HEK293T (cell line): ENCODE measurements at regions not wholly inside any gene's neighbourhood (a gene's known extent, or its start where the extent isn't known, plus 50 kb on each side); places are given as distances from the start of the nearest gene placed in this dataset.

Source experiments
- CTCF ChIA-PET: fragments of 350-600 bp; formaldehyde crosslinking; extraction: SDS; loops from one replicate; lab custom pipeline; 2021; ENCODE audit warnings: antibody characterized with exemption, inconsistent platforms; lab: Yijun Ruan, JAX
- POLR2A ChIA-PET: fragments of 350-600 bp; formaldehyde crosslinking; extraction: SDS; loops from one replicate; lab custom pipeline; 2020; ENCODE audit warnings: antibody characterized with exemption, inconsistent platforms; lab: Yijun Ruan, JAX
- DNase-seq: peaks from one replicate; pipeline ENCODE4 v3.0.0; 2012; ENCODE audit warnings: mixed read lengths; ENCODE audit errors: extremely low spot score
- ARNT ChIP-seq: fragments of 450-650 bp; IDR thresholded peaks from 2 replicates; pipeline ENCODE4 v1.6.1; 2017; ENCODE audit warnings: mild to moderate bottlenecking
- BHLHE40 ChIP-seq: fragments of 450-650 bp; IDR thresholded peaks from 2 replicates; pipeline ENCODE4 v1.6.1; 2016; ENCODE audit warnings: mild to moderate bottlenecking, moderate library complexity, borderline replicate concordance
- CTBP1 ChIP-seq: fragments of 450-650 bp; IDR thresholded peaks from 2 replicates; pipeline ENCODE4 v1.6.1; 2016; ENCODE audit warnings: borderline replicate concordance
- ELF4 ChIP-seq: fragments of 450-650 bp; IDR thresholded peaks from 2 replicates; pipeline ENCODE4 v1.6.1; 2017; ENCODE audit warnings: antibody characterized with exemption
- FOXA1 ChIP-seq: fragments of 450-650 bp; IDR thresholded peaks from 2 replicates; pipeline ENCODE4 v1.6.1; 2016; ENCODE audit warnings: mild to moderate bottlenecking
- FOXK2 ChIP-seq: fragments of 450-650 bp; IDR thresholded peaks from 2 replicates; pipeline ENCODE4 v1.6.1; 2016; ENCODE audit warnings: mild to moderate bottlenecking
- FOXM1 ChIP-seq: fragments of 450-650 bp; IDR thresholded peaks from 2 replicates; pipeline ENCODE4 v1.6.1; 2017; ENCODE audit warnings: mild to moderate bottlenecking, borderline replicate concordance
- HDGF ChIP-seq: fragments of 450-650 bp; IDR thresholded peaks from 2 replicates; pipeline ENCODE4 v1.6.1; 2017; ENCODE audit warnings: antibody characterized with exemption, borderline replicate concordance
- L3MBTL2 ChIP-seq: fragments of 450-650 bp; conservative IDR thresholded peaks from 2 replicates; pipeline ENCODE4 v1.6.1; 2016; ENCODE audit warnings: mild to moderate bottlenecking
- LEF1 ChIP-seq: fragments of 450-650 bp; IDR thresholded peaks from 2 replicates; pipeline ENCODE4 v1.6.1; 2017; ENCODE audit warnings: mild to moderate bottlenecking, borderline replicate concordance
- NFRKB ChIP-seq: fragments of 450-650 bp; IDR thresholded peaks from 2 replicates; pipeline ENCODE4 v1.6.1; 2016; ENCODE audit warnings: mild to moderate bottlenecking, moderate library complexity
- PKNOX1 ChIP-seq: fragments of 450-650 bp; IDR thresholded peaks from 2 replicates; pipeline ENCODE4 v1.6.1; 2016
- SP1 ChIP-seq: fragments of 450-650 bp; IDR thresholded peaks from 2 replicates; pipeline ENCODE4 v1.6.1; 2017
- SUZ12 ChIP-seq: fragments of 450-650 bp; IDR thresholded peaks from 2 replicates; pipeline ENCODE4 v1.6.1; 2016; ENCODE audit warnings: mild to moderate bottlenecking
- TARDBP ChIP-seq: fragments of 450-650 bp; IDR thresholded peaks from 2 replicates; pipeline ENCODE4 v1.6.1; 2016
- ZNF384 ChIP-seq: fragments of 450-650 bp; IDR thresholded peaks from 2 replicates; pipeline ENCODE4 v1.6.1; 2016

DNA sequence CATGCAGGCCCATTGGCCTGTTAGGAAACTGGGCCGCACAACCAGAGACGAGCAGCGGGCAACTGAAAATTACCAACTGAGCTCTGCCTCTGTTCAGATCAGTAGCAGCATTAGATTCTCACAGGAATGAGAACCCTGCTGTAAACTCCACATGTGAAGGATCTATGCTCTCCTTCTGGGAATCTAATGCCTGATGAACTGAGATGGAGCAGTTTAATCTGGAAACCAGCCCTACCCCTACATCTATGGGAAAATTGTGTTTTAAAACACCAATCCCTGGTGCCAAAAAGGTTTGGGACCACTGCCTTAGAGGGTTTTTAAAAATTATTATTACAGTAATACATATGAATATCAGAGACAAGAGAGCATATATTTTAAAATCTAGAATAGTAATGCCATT is 1144.5 kb downstream of the FSCB start:
- CTCF ChIA-PET: no interaction called here
- TF ChIP-seq FOXK2: no peak
- TF ChIP-seq FOXA1: no peak
- TF ChIP-seq PKNOX1: no peak
- no peak for TF ChIP-seq TARDBP
- no peak for TF ChIP-seq SUZ12
- TF ChIP-seq LEF1: no peak
- no peak for TF ChIP-seq ZNF384
- no peak for TF ChIP-seq SP1
- TF ChIP-seq CTBP1: no peak
- no peak for TF ChIP-seq L3MBTL2
- POLR2A ChIA-PET: no interaction called here
- no peak for DNase-seq

DNA sequence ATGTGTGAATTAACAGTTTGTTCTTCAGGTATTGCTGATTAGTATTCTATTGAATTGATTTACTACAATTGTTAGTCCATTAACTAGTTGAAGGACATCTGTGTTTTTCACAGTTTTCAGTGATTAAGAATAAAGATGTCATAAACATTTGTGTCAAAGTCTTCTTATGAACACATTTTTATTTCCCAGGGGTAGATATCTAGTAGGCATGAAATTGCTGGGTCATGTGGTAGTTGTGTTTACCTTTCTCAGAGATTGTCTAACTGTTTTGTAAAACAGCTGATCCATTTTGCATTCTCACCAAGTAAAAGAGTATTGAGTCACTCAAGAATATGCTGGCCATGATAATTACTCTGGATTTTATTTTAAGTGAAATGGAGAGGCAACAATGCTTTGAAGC is 1145.3 kb downstream of the FSCB start:
- no peak for TF ChIP-seq NFRKB
- TF ChIP-seq BHLHE40: no peak
- no peak for TF ChIP-seq TARDBP
- TF ChIP-seq FOXA1: no peak
- no peak for TF ChIP-seq ZNF384
- no peak for TF ChIP-seq FOXK2
- TF ChIP-seq PKNOX1: no peak
- TF ChIP-seq ELF4: no peak
- no peak for TF ChIP-seq L3MBTL2
- no peak for TF ChIP-seq ARNT
- TF ChIP-seq SP1: no peak
- TF ChIP-seq LEF1: no peak
- TF ChIP-seq HDGF: no peak
- no peak for TF ChIP-seq FOXM1
- ChIA-PET CTCF (no interaction called here), POLR2A (no interaction called here)
- no peak for DNase-seq

DNA sequence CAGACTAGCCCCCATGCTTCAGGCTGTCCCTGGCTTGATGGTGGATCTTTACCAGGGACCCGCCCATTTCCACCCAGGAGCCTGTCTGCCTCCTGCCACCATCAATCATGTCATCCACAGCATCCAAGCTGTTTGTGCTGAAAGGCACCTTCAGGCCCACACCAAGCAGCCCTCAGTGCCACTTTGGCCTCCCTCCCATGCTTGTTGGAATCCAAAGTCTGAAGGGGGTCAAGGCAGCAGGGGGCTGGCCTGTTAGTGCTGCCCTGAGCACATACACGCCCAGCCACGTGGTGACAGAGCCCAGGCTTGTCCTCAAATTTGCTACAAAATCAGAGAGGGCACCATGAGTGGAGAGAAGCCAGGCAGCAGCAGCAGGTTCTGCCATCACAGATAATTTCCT is 1146.8 kb downstream of the FSCB start:
- CTCF ChIA-PET: no interaction called here
- POLR2A ChIA-PET: no interaction called here
- no peak for DNase-seq
- TF ChIP-seq LEF1 (no peak), SUZ12 (no peak), L3MBTL2 (no peak), HDGF (no peak), FOXA1 (no peak), FOXM1 (no peak), NFRKB (no peak), FOXK2 (no peak), ELF4 (no peak), PKNOX1 (no peak), BHLHE40 (no peak), ARNT (no peak)

GRCh38 chr14:43359317-43359716 is 1147.8 kb downstream of the FSCB start:
- no peak for TF ChIP-seq TARDBP
- TF ChIP-seq L3MBTL2: no peak
- CTCF ChIA-PET: no interaction called here
- DNase-seq: no peak
- POLR2A ChIA-PET: no interaction called here

DNA sequence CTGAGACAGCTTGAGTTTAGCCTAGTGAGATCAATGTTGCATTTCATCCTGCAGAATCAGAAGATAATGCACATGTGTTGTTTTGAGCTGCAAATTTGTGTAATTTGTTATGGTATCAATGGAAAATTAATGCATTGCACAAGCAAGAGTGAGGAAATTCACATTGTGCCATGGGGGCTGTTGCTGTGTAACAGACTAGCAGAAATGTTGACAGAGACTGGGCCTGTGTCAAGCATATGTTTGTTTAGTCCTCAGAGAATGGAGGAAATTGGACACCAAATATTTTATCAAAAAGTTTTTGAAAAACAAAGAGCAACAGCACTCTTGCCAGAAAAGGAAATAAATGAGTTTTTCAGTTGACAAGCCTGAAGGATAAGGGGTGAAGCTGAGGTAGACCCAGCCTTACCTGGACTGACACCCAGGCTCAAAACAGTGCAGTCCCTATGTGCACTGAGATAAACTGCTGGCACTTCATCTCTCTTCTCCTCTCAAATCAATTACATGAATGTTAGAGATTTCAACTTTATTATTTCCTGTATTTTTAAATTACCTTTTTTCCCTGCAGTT is 1150.0 kb downstream of the FSCB start:
- TF ChIP-seq PKNOX1 (no peak), L3MBTL2 (no peak), FOXK2 (no peak), HDGF (no peak), ARNT (no peak), NFRKB (no peak), FOXM1 (no peak), CTBP1 (no peak), LEF1 (no peak), SUZ12 (no peak), BHLHE40 (no peak), ZNF384 (no peak), SP1 (no peak), ELF4 (no peak), FOXA1 (no peak)
- ChIA-PET CTCF (no interaction called here), POLR2A (no interaction called here)
- no peak for DNase-seq

DNA sequence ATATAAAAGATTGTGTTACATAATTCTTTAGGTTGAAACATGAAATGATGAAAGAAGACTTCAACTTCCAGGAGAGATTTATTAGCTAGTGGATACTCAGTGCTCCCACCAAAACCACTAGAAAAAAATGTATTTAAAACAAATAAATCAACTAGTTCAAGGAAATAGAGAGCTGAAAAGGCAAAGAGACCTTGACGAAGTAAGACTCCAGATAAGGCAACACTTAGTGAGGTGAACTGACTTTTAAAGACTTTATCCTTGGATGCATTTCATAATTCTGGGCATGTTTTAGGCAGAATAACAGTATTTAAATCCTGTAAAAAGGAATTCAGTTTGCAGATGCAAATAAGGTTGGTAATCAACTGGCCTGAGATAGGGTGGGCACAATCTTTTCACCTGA is 1150.7 kb downstream of the FSCB start:
- ChIA-PET POLR2A (no interaction called here), CTCF (no interaction called here)
- no peak for DNase-seq
- TF ChIP-seq SUZ12: no peak
- TF ChIP-seq NFRKB: no peak
- TF ChIP-seq PKNOX1: no peak
- TF ChIP-seq BHLHE40: no peak
- TF ChIP-seq SP1: no peak
- TF ChIP-seq LEF1: no peak
- TF ChIP-seq FOXA1: no peak
- no peak for TF ChIP-seq ARNT
- no peak for TF ChIP-seq TARDBP
- TF ChIP-seq ELF4: no peak
- TF ChIP-seq HDGF: no peak
- TF ChIP-seq CTBP1: no peak
- no peak for TF ChIP-seq FOXM1
- no peak for TF ChIP-seq FOXK2
- no peak for TF ChIP-seq L3MBTL2
- TF ChIP-seq ZNF384: no peak
